K562 (cell line): ENCODE measurements at regions not wholly inside any gene's neighbourhood (a gene's known extent, or its start where the extent isn't known, plus 50 kb on each side); places are given as distances from the start of the nearest gene placed in this dataset.

Experiments
- ATAC-seq: fragments of 200-7000 bp; cut with Tn5 transposase; 3 replicates; pipeline ENCODE4 v1.9.1; 2020; ENCODE audit warnings: moderate library complexity
- BruUV-seq: library from RNA; stranded (reverse); fragments of 400-500 nt; replicated peaks from 2 replicates; lab custom pipeline; 2021; lab: Mats Ljungman, UMichigan
- CTCF ChIA-PET: fragments of 300-600 bp; formaldehyde crosslinking; extraction: SDS; loops from one replicate; lab custom pipeline; 2021; ENCODE audit warnings: low intra/inter-chr PET ratio; lab: Yijun Ruan, JAX
- POLR2A ChIA-PET: fragments of 300-600, 350-650 bp; sonication (Branson Sonifier 250); formaldehyde crosslinking; extraction: SDS; loops from one replicate; lab custom pipeline; 2021; ENCODE audit warnings: antibody characterized with exemption, inconsistent platforms; lab: Yijun Ruan, JAX
- DNase-seq, 4 experiments: peaks; one replicate each; pipeline versions ENCODE4 v3.0.0 to v3.0.0-alpha.2; 2011 to 2018; ENCODE audit warnings: low spot score in 3 of 4, mixed read lengths in 3 of 4; ENCODE audit errors: extremely low read depth in 1 of 4
- FAIRE-seq: peaks from 2 replicates; lab custom pipeline; 2011; peaks lifted over from hg19 to GRCh38; lab: Jason Lieb, UNC
- H2AFZ ChIP-seq: 2 replicates; pipeline ENCODE4 v1.6.0; 2011; ENCODE audit warnings: low read depth, low read length, control low read depth, inconsistent platforms
- H3K27ac ChIP-seq: fragments of 200-600 bp; 3 replicates; pipeline ENCODE4 v1.8.0; 2011; ENCODE audit warnings: low read depth, mild to moderate bottlenecking, control low read depth, inconsistent platforms, low read length, moderate library complexity, mixed read lengths; ENCODE audit errors: extremely low read depth
- H3K27me3 ChIP-seq, 2 experiments: fragments of 300-600 bp in 1 of 2; 2 replicates in 1 of 2; 3 replicates in 1 of 2; pipeline versions ENCODE4 v1.6.0 to v1.8.0; 2011; ENCODE audit warnings: inconsistent platforms in 2 of 2, low read length in 2 of 2, mild to moderate bottlenecking in 1 of 2, mixed read lengths in 1 of 2, moderate library complexity in 1 of 2; ENCODE audit not compliant: control insufficient read depth in 2 of 2, insufficient read depth in 2 of 2
- H3K36me3 ChIP-seq: fragments of 300-600 bp; 3 replicates; pipeline ENCODE4 v1.8.0; 2011; ENCODE audit warnings: mild to moderate bottlenecking, low read length, inconsistent platforms; ENCODE audit not compliant: control insufficient read depth, insufficient read depth
- H3K4me1 ChIP-seq, 2 experiments: fragments of 200-600 bp in 1 of 2; replicated peaks in 1 of 2; 2 replicates in 1 of 2; 3 replicates in 1 of 2; pipeline versions ENCODE4 v1.5.1 to v1.8.0; 2011; ENCODE audit warnings: inconsistent platforms in 2 of 2, low read length in 2 of 2, mild to moderate bottlenecking in 1 of 2, mixed read lengths in 1 of 2, moderate library complexity in 1 of 2; ENCODE audit not compliant: control insufficient read depth in 2 of 2, insufficient read depth in 2 of 2
- H3K4me2 ChIP-seq: 2 replicates; pipeline ENCODE4 v1.6.1; 2011; ENCODE audit warnings: low read length, control low read depth, inconsistent platforms, mixed read lengths; ENCODE audit not compliant: insufficient read depth
- H3K4me3 ChIP-seq: fragments of 200-600 bp; sonication (generic), shearing (Covaris generic); 2 replicates; pipeline ENCODE4 v1.5.1; 2016; ENCODE audit warnings: control low read depth, inconsistent platforms
- H3K79me2 ChIP-seq: fragments of 200-600 bp; 3 replicates; pipeline ENCODE4 v1.8.0; 2011; ENCODE audit warnings: low read length, inconsistent platforms; ENCODE audit not compliant: control insufficient read depth, insufficient read depth
- H3K9ac ChIP-seq, 2 experiments: 2 replicates each; pipeline versions ENCODE4 v1.6.0 to v1.6.1; 2011; ENCODE audit warnings: low read depth in 2 of 2, low read length in 2 of 2, control low read depth in 1 of 2, inconsistent platforms in 1 of 2, mild to moderate bottlenecking in 1 of 2, mixed read lengths in 1 of 2; ENCODE audit not compliant: insufficient read depth in 1 of 2
- H3K9me1 ChIP-seq: one replicate; pipeline ENCODE4 v1.6.0; 2011; ENCODE audit warnings: inconsistent platforms, mild to moderate bottlenecking, low read length, moderate library complexity; ENCODE audit not compliant: control insufficient read depth, insufficient read depth
- H3K9me3 ChIP-seq: replicated peaks from 2 replicates; pipeline ENCODE4 v1.5.1; 2011; ENCODE audit warnings: low read depth, low read length, inconsistent platforms; ENCODE audit not compliant: control insufficient read depth, insufficient read depth
- H4K20me1 ChIP-seq: replicated peaks from 2 replicates; pipeline ENCODE4 v1.6.1; 2011; ENCODE audit warnings: low read length, inconsistent platforms, mixed read lengths; ENCODE audit not compliant: control insufficient read depth, insufficient read depth
- ILK ChIP-seq: fragments of 450-650 bp; IDR thresholded peaks from 2 replicates; pipeline ENCODE4 v1.6.1; 2016; ENCODE audit warnings: missing genetic modification characterization, low read depth, mild to moderate bottlenecking, missing compliant biosample characterization, moderate library complexity, borderline replicate concordance
- KHSRP ChIP-seq: fragments of 450-650 bp; IDR thresholded peaks from 2 replicates; pipeline ENCODE4 v1.6.1; 2017
- LCOR ChIP-seq: sonication (generic); formaldehyde crosslinking; IDR thresholded peaks from 2 replicates; pipeline ENCODE4 v1.8.0; 2022; ENCODE audit warnings: mild to moderate bottlenecking, missing genetic modification reagents
- MAFG ChIP-seq: fragments of 450-650 bp; conservative IDR thresholded peaks from 2 replicates; pipeline ENCODE4 v1.6.1; 2016; ENCODE audit warnings: missing genetic modification characterization, missing compliant biosample characterization
- MCM3 ChIP-seq: fragments of 450-650 bp; IDR thresholded peaks from 2 replicates; pipeline ENCODE4 v1.6.1; 2016
- PML ChIP-seq: IDR thresholded peaks from 2 replicates; pipeline ENCODE4 v1.6.1; 2012; ENCODE audit warnings: low read length, inconsistent platforms
- RAD21 ChIP-seq, 2 experiments: fragments of 250-450 bp in 1 of 2; fragments of 450-650 bp in 1 of 2; sonication (Bioruptor Pico) in 1 of 2; formaldehyde crosslinking in 1 of 2; IDR thresholded peaks in 1 of 2; conservative IDR thresholded peaks in 1 of 2; 2 replicates each; pipeline versions ENCODE4 v1.4.0 to v1.8.0; 2020 to 2022; ENCODE audit warnings: mild to moderate bottlenecking in 2 of 2, moderate library complexity in 1 of 2
- TSC22D4 ChIP-seq: fragments of 450-650 bp; IDR thresholded peaks from 2 replicates; pipeline ENCODE4 v1.6.1; 2016; ENCODE audit warnings: missing genetic modification characterization, missing biosample characterization, control low read depth
- XRCC3 ChIP-seq: fragments of 450-650 bp; IDR thresholded peaks from 2 replicates; pipeline ENCODE4 v1.6.1; 2017; ENCODE audit warnings: mild to moderate bottlenecking, moderate library complexity
- WGBS: fragments of 100-300 bp; shearing (Covaris generic); methylation state at CpG from one replicate; pipeline ENCODE4 v1.1.6; 2016; ENCODE audit warnings: low coverage, mixed read lengths; ENCODE audit not compliant: insufficient coverage; ENCODE audit errors: missing lambda C conversion rate; 5-methylcytosine and 5-hydroxymethylcytosine counted together
- in situ Hi-C: fragments of 300-500 bp; cut with MboI; formaldehyde crosslinking; loops from 4 replicates; pipeline ENCODE4 v1.15.0; 2018; ENCODE audit warnings: inconsistent platforms, mixed read lengths
- intact Hi-C: fragments of 100-400 bp; cut with micrococcal nuclease; formaldehyde crosslinking; loops from 2 replicates; pipeline ENCODE4 v1.14.2; 2022
- TF ChIP-seq, protein P1 (sequence below), 2 experiments: fragments of 450-650 bp; IDR thresholded peaks; 2 replicates each; pipeline ENCODE4 v1.6.1; 2016; ENCODE audit warnings: mild to moderate bottlenecking in 2 of 2, borderline replicate concordance in 1 of 2, low read depth in 1 of 2, moderate library complexity in 1 of 2
- TF ChIP-seq, protein P2 (sequence below): sonication (generic); formaldehyde crosslinking; IDR thresholded peaks from 2 replicates; pipeline ENCODE4 v1.8.1; 2023; ENCODE audit warnings: missing genetic modification reagents, mild to moderate bottlenecking, borderline replicate concordance

DNA sequence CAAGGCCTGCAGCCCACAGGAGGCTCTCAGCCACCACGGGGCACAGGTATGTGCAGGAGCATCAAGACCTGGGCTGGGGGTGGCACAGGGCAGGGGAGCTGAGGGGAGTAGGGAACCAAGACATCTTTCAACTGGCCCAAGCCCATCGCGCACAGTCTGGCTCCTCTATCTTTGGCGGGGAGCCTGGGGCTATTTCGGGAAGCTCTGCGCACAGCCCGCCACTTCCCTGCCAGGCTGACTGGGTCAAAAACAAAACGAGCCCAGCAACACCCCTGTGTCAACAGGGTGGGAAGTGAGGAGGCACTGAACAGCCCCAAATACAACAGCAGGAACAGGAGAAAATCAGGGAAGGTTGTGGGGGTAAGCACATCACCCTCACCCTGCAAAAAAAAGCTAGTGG is 83.9 kb downstream of the ARL6IP4 start:
- CTCF ChIA-PET: no interaction called here
- intact Hi-C loops: no loop called here
- TF ChIP-seq LCOR (CRISPR knock-in tag) (no peak), MAFG (tag) (no peak), XRCC3 (no peak), TSC22D4 (tag) (no peak), PML (no peak), ILK (tag) (no peak), MCM3 (no peak), KHSRP (no peak), RAD21 (CRISPR knock-in tag; conservative IDR thresholded peaks at IDR 0.05 in 1 of 2, IDR thresholded peaks at IDR 0.05 in 1 of 2) (no peak)
- TF ChIP-seq, protein P1, sequence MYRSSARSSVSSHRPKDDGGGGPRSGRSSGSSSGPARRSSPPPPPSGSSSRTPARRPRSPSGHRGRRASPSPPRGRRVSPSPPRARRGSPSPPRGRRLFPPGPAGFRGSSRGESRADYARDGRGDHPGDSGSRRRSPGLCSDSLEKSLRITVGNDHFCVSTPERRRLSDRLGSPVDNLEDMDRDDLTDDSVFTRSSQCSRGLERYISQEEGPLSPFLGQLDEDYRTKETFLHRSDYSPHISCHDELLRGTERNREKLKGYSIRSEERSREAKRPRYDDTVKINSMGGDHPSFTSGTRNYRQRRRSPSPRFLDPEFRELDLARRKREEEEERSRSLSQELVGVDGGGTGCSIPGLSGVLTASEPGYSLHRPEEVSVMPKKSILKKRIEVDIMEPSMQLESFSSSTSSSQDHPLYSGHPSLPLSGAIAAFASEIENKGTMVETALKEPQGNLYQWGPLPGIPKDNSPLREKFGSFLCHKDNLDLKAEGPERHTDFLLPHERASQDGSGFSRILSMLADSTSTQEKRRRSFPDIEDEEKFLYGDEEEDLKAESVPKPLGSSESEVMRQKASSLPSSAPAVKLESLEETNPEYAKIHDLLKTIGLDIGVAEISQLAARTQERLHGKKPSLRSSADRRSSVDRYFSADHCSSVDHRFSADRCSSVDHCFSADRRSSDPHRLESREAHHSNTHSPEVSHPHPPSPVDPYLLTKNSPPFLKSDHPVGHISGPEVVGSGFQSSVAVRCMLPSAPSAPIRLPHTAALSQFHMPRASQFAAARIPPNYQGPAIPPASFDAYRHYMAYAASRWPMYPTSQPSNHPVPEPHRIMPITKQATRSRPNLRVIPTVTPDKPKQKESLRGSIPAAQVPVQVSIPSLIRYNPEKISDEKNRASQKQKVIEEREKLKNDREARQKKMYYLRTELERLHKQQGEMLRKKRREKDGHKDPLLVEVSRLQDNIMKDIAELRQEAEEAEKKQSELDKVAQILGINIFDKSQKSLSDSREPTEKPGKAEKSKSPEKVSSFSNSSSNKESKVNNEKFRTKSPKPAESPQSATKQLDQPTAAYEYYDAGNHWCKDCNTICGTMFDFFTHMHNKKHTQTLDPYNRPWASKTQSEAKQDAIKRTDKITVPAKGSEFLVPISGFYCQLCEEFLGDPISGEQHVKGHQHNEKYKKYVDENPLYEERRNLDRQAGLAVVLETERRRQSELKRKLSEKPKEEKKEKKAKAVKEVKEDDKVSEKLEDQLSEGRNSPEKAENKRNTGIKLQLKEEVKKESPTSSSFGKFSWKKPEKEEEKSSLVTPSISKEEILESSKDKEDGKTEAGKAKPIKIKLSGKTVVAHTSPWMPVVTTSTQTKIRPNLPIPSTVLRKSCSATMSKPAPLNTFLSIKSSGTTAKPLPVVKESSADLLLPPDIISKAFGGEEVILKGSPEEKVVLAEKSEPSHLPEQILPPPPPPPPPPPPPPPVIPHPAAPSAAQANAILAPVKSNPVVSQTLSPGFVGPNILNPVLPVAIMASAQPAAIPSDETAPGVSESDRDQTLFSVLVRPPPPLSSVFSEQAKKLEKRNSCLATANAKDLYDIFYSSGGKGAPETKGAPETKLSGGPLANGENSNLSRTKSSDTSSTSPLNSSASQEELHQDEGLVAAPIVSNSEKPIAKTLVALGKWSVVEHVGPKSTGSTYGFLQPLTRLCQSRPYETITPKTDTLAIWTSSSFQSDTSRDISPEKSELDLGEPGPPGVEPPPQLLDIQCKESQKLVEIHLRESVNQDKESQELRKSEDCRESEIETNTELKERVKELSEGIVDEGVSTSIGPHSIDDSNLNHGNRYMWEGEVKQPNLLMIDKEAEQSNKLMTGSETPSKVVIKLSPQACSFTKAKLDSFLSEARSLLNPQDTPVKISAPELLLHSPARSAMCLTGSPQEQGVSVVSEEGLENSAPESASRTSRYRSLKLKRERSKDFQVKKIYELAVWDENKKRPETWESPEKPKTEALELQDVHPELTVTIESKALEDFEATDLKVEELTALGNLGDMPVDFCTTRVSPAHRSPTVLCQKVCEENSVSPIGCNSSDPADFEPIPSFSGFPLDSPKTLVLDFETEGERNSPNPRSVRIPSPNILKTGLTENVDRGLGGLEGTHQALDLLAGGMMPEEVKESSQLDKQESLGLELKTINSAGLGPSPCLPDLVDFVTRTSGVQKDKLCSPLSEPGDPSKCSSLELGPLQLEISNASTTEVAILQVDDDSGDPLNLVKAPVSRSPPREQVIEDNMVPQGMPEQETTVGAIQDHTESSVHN (IDR thresholded peaks at IDR 0.05; ENCODE audit: borderline replicate concordance in 1 of 2, low read depth in 1 of 2): no peak
- TF ChIP-seq, protein P2, sequence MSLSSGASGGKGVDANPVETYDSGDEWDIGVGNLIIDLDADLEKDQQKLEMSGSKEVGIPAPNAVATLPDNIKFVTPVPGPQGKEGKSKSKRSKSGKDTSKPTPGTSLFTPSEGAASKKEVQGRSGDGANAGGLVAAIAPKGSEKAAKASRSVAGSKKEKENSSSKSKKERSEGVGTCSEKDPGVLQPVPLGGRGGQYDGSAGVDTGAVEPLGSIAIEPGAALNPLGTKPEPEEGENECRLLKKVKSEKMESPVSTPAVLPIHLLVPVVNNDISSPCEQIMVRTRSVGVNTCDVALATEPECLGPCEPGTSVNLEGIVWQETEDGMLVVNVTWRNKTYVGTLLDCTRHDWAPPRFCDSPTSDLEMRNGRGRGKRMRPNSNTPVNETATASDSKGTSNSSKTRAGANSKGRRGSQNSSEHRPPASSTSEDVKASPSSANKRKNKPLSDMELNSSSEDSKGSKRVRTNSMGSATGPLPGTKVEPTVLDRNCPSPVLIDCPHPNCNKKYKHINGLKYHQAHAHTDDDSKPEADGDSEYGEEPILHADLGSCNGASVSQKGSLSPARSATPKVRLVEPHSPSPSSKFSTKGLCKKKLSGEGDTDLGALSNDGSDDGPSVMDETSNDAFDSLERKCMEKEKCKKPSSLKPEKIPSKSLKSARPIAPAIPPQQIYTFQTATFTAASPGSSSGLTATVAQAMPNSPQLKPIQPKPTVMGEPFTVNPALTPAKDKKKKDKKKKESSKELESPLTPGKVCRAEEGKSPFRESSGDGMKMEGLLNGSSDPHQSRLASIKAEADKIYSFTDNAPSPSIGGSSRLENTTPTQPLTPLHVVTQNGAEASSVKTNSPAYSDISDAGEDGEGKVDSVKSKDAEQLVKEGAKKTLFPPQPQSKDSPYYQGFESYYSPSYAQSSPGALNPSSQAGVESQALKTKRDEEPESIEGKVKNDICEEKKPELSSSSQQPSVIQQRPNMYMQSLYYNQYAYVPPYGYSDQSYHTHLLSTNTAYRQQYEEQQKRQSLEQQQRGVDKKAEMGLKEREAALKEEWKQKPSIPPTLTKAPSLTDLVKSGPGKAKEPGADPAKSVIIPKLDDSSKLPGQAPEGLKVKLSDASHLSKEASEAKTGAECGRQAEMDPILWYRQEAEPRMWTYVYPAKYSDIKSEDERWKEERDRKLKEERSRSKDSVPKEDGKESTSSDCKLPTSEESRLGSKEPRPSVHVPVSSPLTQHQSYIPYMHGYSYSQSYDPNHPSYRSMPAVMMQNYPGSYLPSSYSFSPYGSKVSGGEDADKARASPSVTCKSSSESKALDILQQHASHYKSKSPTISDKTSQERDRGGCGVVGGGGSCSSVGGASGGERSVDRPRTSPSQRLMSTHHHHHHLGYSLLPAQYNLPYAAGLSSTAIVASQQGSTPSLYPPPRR (CRISPR knock-in tag): no peak

More for the DNA sequence above, 83.9 kb downstream of the ARL6IP4 start:
- no peaks in the 10 kb centered on the region for H3K79me2 ChIP-seq
- no peak for ATAC-seq
- in situ Hi-C loops: no loop called here
- H3K27ac ChIP-seq: no peak overlapping the region
- H3K9ac ChIP-seq: peak overlapping the region in 1 of 2 experiments; percentile 43; a peak in 1 of 4 replicates
- no peak for DNase-seq
- no peak for FAIRE-seq
- WGBS: 63% methylated on average over 8 of the region's 8 CpGs
- BruUV-seq: no TSS peak
- no peak overlapping the region for H3K4me2 ChIP-seq
- H3K36me3 ChIP-seq: no peaks in the 10 kb centered on the region
- H4K20me1 ChIP-seq: peaks cover 5% of the 10 kb centered on the region
- H2AFZ ChIP-seq: no peak overlapping the region
- POLR2A ChIA-PET: interaction anchor here (0.7 to 1.0 kb wide), 2 partner anchors 9 to 88 kb away, joined by 3 to 4 read pairs; no protein-coding TSS in a partner anchor
- H3K27me3 ChIP-seq: no peaks in the 10 kb centered on the region
- no peak overlapping the region for H3K4me3 ChIP-seq
- no peaks in the 10 kb centered on the region for H3K9me1 ChIP-seq
- no peaks in the 10 kb centered on the region for H3K9me3 ChIP-seq
- peaks cover 8 to 19% of the 10 kb centered on the region in 2 experiments; a peak in 4 of 5 replicates for H3K4me1 ChIP-seq
